ENCODE measurements at regions not wholly inside any gene's neighbourhood (a gene's known extent, or its start where the extent isn't known, plus 50 kb on each side); places are given as distances from the start of the nearest gene placed in this dataset.

DNA sequence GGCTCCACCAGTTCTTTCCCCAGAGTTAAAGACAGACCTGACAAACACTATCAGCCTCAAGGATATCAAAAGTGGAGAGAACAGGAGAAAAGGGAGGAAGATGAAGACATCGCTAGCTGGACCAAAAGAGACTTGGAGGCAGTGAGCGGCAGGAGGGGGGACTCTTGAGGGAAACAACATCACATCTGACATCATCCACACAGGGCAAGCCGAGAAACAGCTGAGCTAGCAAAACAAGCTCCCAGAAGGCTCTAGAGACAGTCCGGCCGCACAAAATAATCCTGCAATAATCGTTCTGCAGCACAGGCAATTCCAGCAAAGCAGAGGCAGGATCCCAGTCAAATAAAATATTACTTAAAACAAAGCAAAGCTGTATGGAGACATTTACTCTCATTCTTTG is 239.8 kb downstream of the EN1 start:
- Histone ChIP-seq H3K9ac (ENCODE audit: low read depth in 1 of 2, low read length in 2 of 2) (no peak overlapping the region), H3K9me3 (ENCODE audit: control insufficient read depth in 2 of 2, low read length in 2 of 2) (no peaks in the 10 kb centered on the region), H3K27ac (ENCODE audit: low read depth in 2 of 2, low read length in 2 of 2) (no peak overlapping the region), H3K27me3 (ENCODE audit: control insufficient read depth in 2 of 2, insufficient read depth in 2 of 2, low read length in 2 of 2) (no peaks in the 10 kb centered on the region), H3K4me3 (ENCODE audit: low read length in 2 of 2) (no peak overlapping the region), H3K36me3 (ENCODE audit: control insufficient read depth in 2 of 2, insufficient read depth in 2 of 2, low read length in 2 of 2) (no peaks in the 10 kb centered on the region), H3K4me1 (ENCODE audit: control insufficient read depth in 2 of 2, insufficient read depth in 2 of 2, low read length in 2 of 2) (no peaks in the 10 kb centered on the region)

DNA sequence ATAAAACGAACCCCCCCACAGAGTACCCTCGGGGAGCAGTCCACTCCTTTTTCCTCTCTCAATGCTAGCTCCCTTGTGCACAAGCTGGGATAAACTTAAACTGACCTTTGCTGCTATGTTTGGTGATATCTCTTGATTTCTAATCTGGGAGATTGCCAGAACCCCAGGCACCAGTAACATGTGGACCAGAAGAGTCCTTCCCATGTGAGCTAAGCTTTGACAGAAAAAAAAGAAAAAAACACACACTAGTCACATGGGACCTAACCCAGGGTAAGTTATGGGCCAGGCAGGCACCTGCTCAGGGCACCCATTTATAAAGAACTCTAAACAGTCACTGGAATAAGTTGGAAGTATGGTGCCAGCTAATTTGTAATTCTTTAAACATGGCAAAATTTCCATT is 242.6 kb downstream of the EN1 start:
- no peak overlapping the region for H3K27ac ChIP-seq (ENCODE audit: low read depth in 2 of 2, low read length in 2 of 2)
- no peaks in the 10 kb centered on the region for H3K9me3 ChIP-seq (ENCODE audit: control insufficient read depth in 2 of 2, low read length in 2 of 2)
- no peaks in the 10 kb centered on the region for H3K27me3 ChIP-seq (ENCODE audit: control insufficient read depth in 2 of 2, insufficient read depth in 2 of 2, low read length in 2 of 2)
- H3K4me3 ChIP-seq (ENCODE audit: low read length in 2 of 2) = no peak overlapping the region
- H3K4me1 ChIP-seq (ENCODE audit: control insufficient read depth in 2 of 2, insufficient read depth in 2 of 2, low read length in 2 of 2) = no peaks in the 10 kb centered on the region
- H3K9ac ChIP-seq (ENCODE audit: low read depth in 1 of 2, low read length in 2 of 2) = no peak overlapping the region
- no peaks in the 10 kb centered on the region for H3K36me3 ChIP-seq (ENCODE audit: control insufficient read depth in 2 of 2, insufficient read depth in 2 of 2, low read length in 2 of 2)

DNA sequence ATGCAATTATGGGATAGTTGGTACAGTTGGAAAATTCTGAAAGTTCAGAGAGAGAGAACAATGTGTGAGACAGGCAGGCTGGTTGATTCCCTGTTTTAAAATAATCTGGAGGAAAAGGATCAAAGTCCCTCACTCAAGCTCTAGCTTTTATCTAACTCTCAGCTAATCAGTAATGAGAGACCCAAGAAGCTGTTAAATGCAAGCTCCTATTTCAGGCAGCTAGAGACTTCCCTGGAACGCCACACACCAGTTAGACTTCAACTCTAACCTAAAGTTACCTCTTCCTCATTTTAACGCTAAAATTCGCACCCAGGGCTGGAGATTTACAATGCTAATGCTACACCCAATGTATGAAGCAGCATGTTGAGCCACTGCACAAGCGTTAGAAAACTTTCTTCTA is 243.1 kb downstream of the EN1 start:
- Histone ChIP-seq H3K4me1 (ENCODE audit: control insufficient read depth in 2 of 2, insufficient read depth in 2 of 2, low read length in 2 of 2) (no peaks in the 10 kb centered on the region), H3K36me3 (ENCODE audit: control insufficient read depth in 2 of 2, insufficient read depth in 2 of 2, low read length in 2 of 2) (no peaks in the 10 kb centered on the region), H3K9ac (ENCODE audit: low read depth in 1 of 2, low read length in 2 of 2) (no peak overlapping the region), H3K27me3 (ENCODE audit: control insufficient read depth in 2 of 2, insufficient read depth in 2 of 2, low read length in 2 of 2) (no peaks in the 10 kb centered on the region), H3K4me3 (ENCODE audit: low read length in 2 of 2) (no peak overlapping the region), H3K9me3 (ENCODE audit: control insufficient read depth in 2 of 2, low read length in 2 of 2) (no peaks in the 10 kb centered on the region), H3K27ac (ENCODE audit: low read depth in 2 of 2, low read length in 2 of 2) (no peak overlapping the region)

DNA sequence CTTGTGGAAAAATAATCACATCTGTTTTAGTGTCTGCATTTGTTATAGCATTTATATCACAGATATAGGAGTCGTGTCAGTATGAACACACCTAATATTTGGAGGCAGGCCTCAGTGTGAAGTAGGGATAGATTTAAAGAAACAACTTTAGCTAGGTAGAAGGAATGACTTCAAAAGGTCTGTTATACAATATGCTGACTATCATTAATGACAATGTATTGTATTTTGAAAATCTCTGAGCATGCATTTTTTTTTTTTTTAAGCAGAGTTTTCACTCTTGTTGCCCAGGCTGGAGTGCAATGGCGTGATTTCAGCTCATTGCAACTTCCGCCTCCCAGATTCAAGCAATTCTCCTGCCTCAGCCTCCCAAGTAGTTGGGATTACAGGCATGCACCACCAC is 248.3 kb downstream of the EN1 start:
- H3K36me3 ChIP-seq (ENCODE audit: control insufficient read depth in 2 of 2, insufficient read depth in 2 of 2, low read length in 2 of 2) = no peaks in the 10 kb centered on the region
- H3K9me3 ChIP-seq (ENCODE audit: control insufficient read depth in 2 of 2, low read length in 2 of 2) = peaks cover 0 to 3% of the 10 kb centered on the region in 2 donors

DNA sequence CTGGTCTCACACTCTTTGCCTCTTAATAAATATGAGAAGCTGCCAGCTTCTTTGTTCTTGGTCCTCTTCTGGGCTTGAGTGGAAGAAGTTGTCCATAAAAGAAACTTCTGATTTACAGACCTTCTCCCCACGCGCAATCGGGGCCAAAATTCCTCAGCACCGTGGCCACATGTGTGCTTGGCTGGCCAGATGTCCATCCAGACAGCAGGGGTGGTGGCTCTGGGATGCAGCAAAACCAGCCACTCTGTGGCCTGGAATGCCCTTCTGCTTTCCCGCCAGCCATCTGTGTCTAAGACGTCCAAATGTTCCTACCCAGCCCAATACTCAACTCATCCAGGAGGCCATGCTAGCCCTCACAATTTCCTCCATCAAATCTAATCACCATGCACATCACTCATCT is 250.8 kb downstream of the EN1 start:
- no peak overlapping the region for H3K27ac ChIP-seq (ENCODE audit: low read depth in 2 of 2, low read length in 2 of 2)
- H3K4me3 ChIP-seq (ENCODE audit: low read length in 2 of 2) = no peak overlapping the region

More for the DNA sequence above, 248.3 kb downstream of the EN1 start:
- Histone ChIP-seq H3K27ac (ENCODE audit: low read depth in 2 of 2, low read length in 2 of 2) (no peak overlapping the region), H3K4me3 (ENCODE audit: low read length in 2 of 2) (no peak overlapping the region), H3K27me3 (ENCODE audit: control insufficient read depth in 2 of 2, insufficient read depth in 2 of 2, low read length in 2 of 2) (no peaks in the 10 kb centered on the region), H3K4me1 (ENCODE audit: control insufficient read depth in 2 of 2, insufficient read depth in 2 of 2, low read length in 2 of 2) (no peaks in the 10 kb centered on the region), H3K9ac (ENCODE audit: low read depth in 1 of 2, low read length in 2 of 2) (no peak overlapping the region)

DNA sequence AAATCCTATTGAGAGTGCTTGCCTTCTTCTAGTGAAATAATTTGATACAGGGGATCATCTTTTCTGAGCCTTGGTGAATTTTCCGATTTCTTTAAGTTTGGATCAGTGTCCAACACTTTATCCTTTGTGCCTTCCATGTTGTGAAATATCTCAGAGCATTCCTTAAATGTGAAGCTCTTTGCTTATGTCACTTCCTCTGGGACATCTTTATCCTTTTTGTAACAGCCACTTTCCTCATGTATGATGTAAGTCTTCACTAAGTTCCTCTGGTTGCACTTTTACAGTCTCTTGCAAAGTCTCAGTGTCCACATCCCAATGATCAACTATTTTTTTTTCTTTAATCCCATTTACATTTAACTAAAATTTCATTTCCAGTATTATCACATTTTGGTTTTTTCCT is 254.2 kb downstream of the EN1 start:
- no peaks in the 10 kb centered on the region for H3K27me3 ChIP-seq (ENCODE audit: control insufficient read depth in 2 of 2, insufficient read depth in 2 of 2, low read length in 2 of 2)
- no peak overlapping the region for H3K4me3 ChIP-seq (ENCODE audit: low read length in 2 of 2)
- no peaks in the 10 kb centered on the region for H3K4me1 ChIP-seq (ENCODE audit: control insufficient read depth in 2 of 2, insufficient read depth in 2 of 2, low read length in 2 of 2)
- H3K36me3 ChIP-seq (ENCODE audit: control insufficient read depth in 2 of 2, insufficient read depth in 2 of 2, low read length in 2 of 2) = no peaks in the 10 kb centered on the region
- no peaks in the 10 kb centered on the region for H3K9me3 ChIP-seq (ENCODE audit: control insufficient read depth in 2 of 2, low read length in 2 of 2)
- no peak overlapping the region for H3K27ac ChIP-seq (ENCODE audit: low read depth in 2 of 2, low read length in 2 of 2)
- no peak overlapping the region for H3K9ac ChIP-seq (ENCODE audit: low read depth in 1 of 2, low read length in 2 of 2)

More for the DNA sequence above, 250.8 kb downstream of the EN1 start:
- Histone ChIP-seq H3K9ac (ENCODE audit: low read depth in 1 of 2, low read length in 2 of 2) (no peak overlapping the region), H3K36me3 (ENCODE audit: control insufficient read depth in 2 of 2, insufficient read depth in 2 of 2, low read length in 2 of 2) (no peaks in the 10 kb centered on the region), H3K27me3 (ENCODE audit: control insufficient read depth in 2 of 2, insufficient read depth in 2 of 2, low read length in 2 of 2) (no peaks in the 10 kb centered on the region), H3K9me3 (ENCODE audit: control insufficient read depth in 2 of 2, low read length in 2 of 2) (peaks cover 0 to 3% of the 10 kb centered on the region in 2 donors), H3K4me1 (ENCODE audit: control insufficient read depth in 2 of 2, insufficient read depth in 2 of 2, low read length in 2 of 2) (no peaks in the 10 kb centered on the region)

DNA sequence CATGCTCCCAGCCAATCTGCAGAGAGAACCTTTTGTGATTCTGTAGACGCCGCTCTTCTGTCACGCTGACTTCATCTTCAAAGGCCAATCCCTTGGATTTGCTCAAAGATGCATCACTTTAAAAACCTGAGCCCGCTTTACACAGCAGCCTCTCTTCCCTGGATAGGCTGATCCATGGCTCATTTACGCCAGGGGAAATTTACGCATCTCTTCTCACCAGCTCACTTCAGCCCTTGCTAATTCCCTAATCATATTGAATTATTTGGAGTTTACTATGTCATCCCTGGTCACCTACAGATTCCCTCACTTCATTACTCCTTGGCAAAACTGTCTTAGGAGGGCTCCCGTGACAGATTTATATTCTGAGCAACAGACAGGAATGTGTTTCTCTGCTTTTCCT is 256.2 kb downstream of the EN1 start:
- Histone ChIP-seq H3K4me3 (ENCODE audit: low read length in 2 of 2) (no peak overlapping the region), H3K9ac (ENCODE audit: low read depth in 1 of 2, low read length in 2 of 2) (no peak overlapping the region), H3K4me1 (ENCODE audit: control insufficient read depth in 2 of 2, insufficient read depth in 2 of 2, low read length in 2 of 2) (no peaks in the 10 kb centered on the region), H3K9me3 (ENCODE audit: control insufficient read depth in 2 of 2, low read length in 2 of 2) (no peaks in the 10 kb centered on the region), H3K36me3 (ENCODE audit: control insufficient read depth in 2 of 2, insufficient read depth in 2 of 2, low read length in 2 of 2) (no peaks in the 10 kb centered on the region), H3K27ac (ENCODE audit: low read depth in 2 of 2, low read length in 2 of 2) (no peak overlapping the region), H3K27me3 (ENCODE audit: control insufficient read depth in 2 of 2, insufficient read depth in 2 of 2, low read length in 2 of 2) (no peaks in the 10 kb centered on the region)

DNA sequence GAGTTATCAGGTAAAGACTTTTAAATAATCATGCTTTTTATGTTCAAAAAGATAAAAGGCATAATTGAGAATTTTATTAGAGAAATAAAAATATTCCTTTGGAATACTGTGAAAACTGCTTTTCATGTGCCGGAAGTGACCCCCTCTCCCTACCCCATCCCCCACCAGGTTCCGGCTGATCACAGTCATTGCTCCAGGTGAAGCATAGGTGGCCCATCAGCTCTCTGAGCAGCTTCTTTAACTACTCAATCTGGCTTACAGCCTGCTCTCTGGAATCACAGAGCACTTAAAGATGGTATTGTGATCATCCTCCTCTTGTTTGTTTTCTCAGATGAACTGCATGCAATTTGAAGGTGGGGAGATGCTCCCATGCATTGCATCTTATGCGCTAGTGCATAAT is 257.7 kb downstream of the EN1 start:
- Histone ChIP-seq H3K4me1 (ENCODE audit: control insufficient read depth in 2 of 2, insufficient read depth in 2 of 2, low read length in 2 of 2) (no peaks in the 10 kb centered on the region), H3K27me3 (ENCODE audit: control insufficient read depth in 2 of 2, insufficient read depth in 2 of 2, low read length in 2 of 2) (no peaks in the 10 kb centered on the region), H3K4me3 (ENCODE audit: low read length in 2 of 2) (no peak overlapping the region), H3K9ac (ENCODE audit: low read depth in 1 of 2, low read length in 2 of 2) (no peak overlapping the region), H3K36me3 (ENCODE audit: control insufficient read depth in 2 of 2, insufficient read depth in 2 of 2, low read length in 2 of 2) (no peaks in the 10 kb centered on the region), H3K9me3 (ENCODE audit: control insufficient read depth in 2 of 2, low read length in 2 of 2) (no peaks in the 10 kb centered on the region), H3K27ac (ENCODE audit: low read depth in 2 of 2, low read length in 2 of 2) (no peak overlapping the region)

DNA sequence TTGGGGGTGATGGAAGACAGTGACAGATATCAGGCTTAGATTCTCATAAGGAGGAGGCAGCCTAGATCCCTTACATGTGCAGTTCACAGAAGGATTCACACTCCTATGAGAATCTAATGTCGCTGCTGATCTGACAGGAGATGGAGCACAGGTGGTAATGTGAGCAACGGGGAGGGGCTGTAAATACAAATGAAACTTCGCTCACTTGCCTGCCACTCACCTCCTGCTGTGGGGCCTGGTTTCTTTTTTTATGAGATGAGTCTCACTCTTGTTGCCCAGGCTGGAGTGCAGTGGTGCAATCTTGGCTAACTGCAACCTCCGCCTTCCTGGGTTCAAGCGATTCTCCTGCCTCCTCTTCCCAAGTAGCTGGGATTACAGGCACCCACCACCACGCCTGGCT is 258.6 kb downstream of the EN1 start:
- Histone ChIP-seq H3K4me3 (ENCODE audit: low read length in 2 of 2) (no peak overlapping the region), H3K36me3 (ENCODE audit: control insufficient read depth in 2 of 2, insufficient read depth in 2 of 2, low read length in 2 of 2) (no peaks in the 10 kb centered on the region), H3K9ac (ENCODE audit: low read depth in 1 of 2, low read length in 2 of 2) (no peak overlapping the region), H3K27me3 (ENCODE audit: control insufficient read depth in 2 of 2, insufficient read depth in 2 of 2, low read length in 2 of 2) (no peaks in the 10 kb centered on the region), H3K4me1 (ENCODE audit: control insufficient read depth in 2 of 2, insufficient read depth in 2 of 2, low read length in 2 of 2) (no peaks in the 10 kb centered on the region), H3K9me3 (ENCODE audit: control insufficient read depth in 2 of 2, low read length in 2 of 2) (no peaks in the 10 kb centered on the region), H3K27ac (ENCODE audit: low read depth in 2 of 2, low read length in 2 of 2) (no peak overlapping the region)

DNA sequence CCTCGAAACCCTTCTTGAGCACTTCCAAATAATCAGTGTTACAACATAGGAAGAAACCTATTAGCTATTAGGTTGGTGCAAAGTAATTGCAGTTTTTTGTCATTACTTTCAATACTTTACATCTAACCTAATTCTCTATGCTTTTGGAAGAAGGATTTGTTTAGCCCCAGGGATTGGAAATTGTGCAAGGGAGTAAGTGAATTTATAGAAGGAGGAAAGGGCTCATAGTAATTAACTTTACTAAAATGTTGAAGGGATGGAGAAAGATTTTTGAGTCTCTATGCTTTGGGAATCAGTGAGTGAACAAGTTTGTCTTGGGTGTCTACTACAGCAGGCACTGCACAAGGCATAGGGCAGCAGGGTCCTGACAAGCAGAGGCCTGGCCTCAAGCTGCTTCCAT is 261.1 kb downstream of the EN1 start:
- H3K27me3 ChIP-seq (ENCODE audit: control insufficient read depth in 2 of 2, insufficient read depth in 2 of 2, low read length in 2 of 2) = no peaks in the 10 kb centered on the region

DNA sequence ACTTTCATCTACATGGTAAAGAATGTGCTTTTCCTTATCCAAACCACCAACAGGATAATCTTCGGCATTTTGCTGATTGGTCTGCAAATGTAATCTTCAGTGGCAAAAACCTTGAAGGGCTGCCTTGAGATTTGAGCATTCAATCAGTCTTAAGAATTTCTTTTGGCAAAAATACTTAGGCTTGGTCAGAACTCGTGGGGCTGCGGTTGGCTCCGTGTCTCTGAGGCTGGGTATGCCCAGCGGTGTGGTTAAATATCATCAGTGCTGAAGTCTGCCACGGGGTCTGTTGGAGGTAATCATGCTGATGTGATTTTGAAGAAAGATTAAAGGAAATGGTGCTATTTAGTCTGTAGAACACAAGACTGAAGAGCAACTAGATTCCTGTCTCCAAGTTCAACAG is 262.6 kb downstream of the EN1 start:
- H3K9me3 ChIP-seq (ENCODE audit: control insufficient read depth in 2 of 2, low read length in 2 of 2) = no peaks in the 10 kb centered on the region
- no peaks in the 10 kb centered on the region for H3K36me3 ChIP-seq (ENCODE audit: control insufficient read depth in 2 of 2, insufficient read depth in 2 of 2, low read length in 2 of 2)
- H3K4me1 ChIP-seq (ENCODE audit: control insufficient read depth in 2 of 2, insufficient read depth in 2 of 2, low read length in 2 of 2) = no peaks in the 10 kb centered on the region
- no peak overlapping the region for H3K4me3 ChIP-seq (ENCODE audit: low read length in 2 of 2)
- H3K9ac ChIP-seq (ENCODE audit: low read depth in 1 of 2, low read length in 2 of 2) = no peak overlapping the region
- H3K27me3 ChIP-seq (ENCODE audit: control insufficient read depth in 2 of 2, insufficient read depth in 2 of 2, low read length in 2 of 2) = no peaks in the 10 kb centered on the region
- H3K27ac ChIP-seq (ENCODE audit: low read depth in 2 of 2, low read length in 2 of 2) = no peak overlapping the region

More for the DNA sequence above, 261.1 kb downstream of the EN1 start:
- no peak overlapping the region for H3K4me3 ChIP-seq (ENCODE audit: low read length in 2 of 2)
- no peaks in the 10 kb centered on the region for H3K36me3 ChIP-seq (ENCODE audit: control insufficient read depth in 2 of 2, insufficient read depth in 2 of 2, low read length in 2 of 2)
- no peak overlapping the region for H3K27ac ChIP-seq (ENCODE audit: low read depth in 2 of 2, low read length in 2 of 2)
- H3K4me1 ChIP-seq (ENCODE audit: control insufficient read depth in 2 of 2, insufficient read depth in 2 of 2, low read length in 2 of 2) = no peaks in the 10 kb centered on the region
- H3K9ac ChIP-seq (ENCODE audit: low read depth in 1 of 2, low read length in 2 of 2) = no peak overlapping the region
- no peaks in the 10 kb centered on the region for H3K9me3 ChIP-seq (ENCODE audit: control insufficient read depth in 2 of 2, low read length in 2 of 2)
